K562 (cell line): ENCODE measurements at regions not wholly inside any gene's neighbourhood (a gene's known extent, or its start where the extent isn't known, plus 50 kb on each side); places are given as distances from the start of the nearest gene placed in this dataset.

ENCODE experiments used
- ADNP ChIP-seq: fragments of 200-800 bp; sonication (Bioruptor generic); IDR thresholded peaks from 2 replicates; pipeline ENCODE4 v1.6.1; 2016; ENCODE audit warnings: missing genetic modification characterization, missing compliant biosample characterization
- DMBX1 ChIP-seq: fragments of 250-450 bp; sonication (Bioruptor Pico); IDR thresholded peaks from 2 replicates; pipeline ENCODE4 v1.8.0; 2022; ENCODE audit warnings: inconsistent platforms, mild to moderate bottlenecking, moderate library complexity, borderline replicate concordance
- HINFP ChIP-seq: fragments of 450-650 bp; conservative IDR thresholded peaks from 2 replicates; pipeline ENCODE4 v1.6.1; 2016; ENCODE audit warnings: missing genetic modification characterization, low read depth, mild to moderate bottlenecking, control low read depth, missing compliant biosample characterization
- IRF1 ChIP-seq: sonication (generic); formaldehyde crosslinking; IDR thresholded peaks from 2 replicates; pipeline ENCODE4 v1.8.0; 2022; ENCODE audit warnings: missing genetic modification reagents, mild to moderate bottlenecking, borderline replicate concordance
- KLF16 ChIP-seq: IDR thresholded peaks from 2 replicates; pipeline ENCODE4 v1.6.1; 2016; ENCODE audit warnings: antibody characterized with exemption
- NR2C1 ChIP-seq, 2 experiments: fragments of 450-650 bp; IDR thresholded peaks; 2 replicates each; pipeline ENCODE4 v1.6.1; 2017; ENCODE audit warnings: mild to moderate bottlenecking in 2 of 2, antibody characterized with exemption in 1 of 2, inconsistent platforms in 1 of 2, missing compliant biosample characterization in 1 of 2, missing genetic modification characterization in 1 of 2
- NUFIP1 ChIP-seq: fragments of 450-650 bp; IDR thresholded peaks from 2 replicates; pipeline ENCODE4 v1.6.1; 2018; ENCODE audit not compliant: partially characterized antibody
- OTX1 ChIP-seq: fragments of 450-650 bp; formaldehyde crosslinking; IDR thresholded peaks from 2 replicates; pipeline ENCODE4 v1.4.0; 2022; ENCODE audit warnings: mild to moderate bottlenecking
- PHB ChIP-seq: fragments of 250-450 bp; sonication (Bioruptor Pico); IDR thresholded peaks from 2 replicates; pipeline ENCODE4 v1.5.0; 2021
- POLR2H ChIP-seq: IDR thresholded peaks from 2 replicates; pipeline ENCODE4 v1.6.1; 2016; ENCODE audit warnings: missing genetic modification characterization, low read depth, mild to moderate bottlenecking, control low read depth, missing compliant biosample characterization, moderate library complexity
- PTTG1 ChIP-seq: fragments of 450-650 bp; IDR thresholded peaks from 2 replicates; pipeline ENCODE4 v1.6.1; 2016; ENCODE audit warnings: low read depth, mild to moderate bottlenecking, missing genetic modification characterization, missing compliant biosample characterization
- TF ChIP-seq, protein P1 (sequence below): fragments of 200-800 bp; sonication (Bioruptor generic); IDR thresholded peaks from 2 replicates; pipeline ENCODE4 v1.6.1; 2016; ENCODE audit warnings: missing genetic modification characterization, missing compliant biosample characterization
- TF ChIP-seq, protein P2 (sequence below): fragments of 250-450 bp; sonication (Bioruptor Pico); IDR thresholded peaks from 2 replicates; pipeline ENCODE4 v1.5.0; 2020; ENCODE audit warnings: mild to moderate bottlenecking
- TF ChIP-seq, protein P3 (sequence below): fragments of 450-650 bp; formaldehyde crosslinking; conservative IDR thresholded peaks from 2 replicates; pipeline ENCODE4 v1.4.0; 2022; ENCODE audit warnings: mild to moderate bottlenecking, missing genetic modification characterization
- TF ChIP-seq, protein P4 (sequence below): fragments of 250-450 bp; sonication (Bioruptor Pico); IDR thresholded peaks from 2 replicates; pipeline ENCODE4 v1.4.0; 2020; ENCODE audit warnings: mild to moderate bottlenecking, moderate library complexity

DNA sequence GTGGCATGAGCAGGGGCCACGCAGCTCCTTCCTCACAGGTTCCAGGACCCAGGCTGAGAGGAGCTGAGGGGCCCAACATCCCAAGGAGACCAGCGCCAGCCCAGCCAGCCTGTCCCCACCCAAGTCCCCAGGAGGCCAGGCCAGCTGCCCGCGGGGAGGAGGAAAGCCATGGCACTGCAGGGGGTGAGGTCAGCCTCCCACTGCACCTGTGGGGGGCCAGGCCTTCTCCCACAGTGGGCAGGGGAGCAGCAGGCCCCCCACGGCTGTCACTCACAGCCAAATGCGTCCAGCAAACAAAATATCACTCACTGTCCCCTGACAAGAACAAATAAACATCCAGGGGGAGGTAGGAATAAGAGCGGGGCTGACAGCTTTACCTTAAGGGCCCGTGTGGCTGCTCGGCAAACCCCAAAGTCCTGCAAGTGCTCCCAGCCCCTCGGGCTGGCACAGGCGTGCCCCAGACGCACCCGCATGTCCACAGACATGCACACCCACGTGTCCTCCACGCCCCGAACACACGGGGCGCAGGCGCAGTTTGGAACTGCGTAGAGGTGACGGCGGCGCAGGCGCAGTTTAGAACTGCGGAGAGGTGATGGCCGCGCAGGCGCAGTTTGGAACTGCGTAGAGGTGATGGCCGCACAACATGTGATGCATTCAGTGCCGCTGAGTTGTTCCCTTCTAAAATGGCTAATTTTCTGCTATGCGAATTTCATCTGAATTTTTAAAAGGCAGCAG, 291.1 kb downstream of the FOXL1 start (continued):
- TF ChIP-seq, protein P1, sequence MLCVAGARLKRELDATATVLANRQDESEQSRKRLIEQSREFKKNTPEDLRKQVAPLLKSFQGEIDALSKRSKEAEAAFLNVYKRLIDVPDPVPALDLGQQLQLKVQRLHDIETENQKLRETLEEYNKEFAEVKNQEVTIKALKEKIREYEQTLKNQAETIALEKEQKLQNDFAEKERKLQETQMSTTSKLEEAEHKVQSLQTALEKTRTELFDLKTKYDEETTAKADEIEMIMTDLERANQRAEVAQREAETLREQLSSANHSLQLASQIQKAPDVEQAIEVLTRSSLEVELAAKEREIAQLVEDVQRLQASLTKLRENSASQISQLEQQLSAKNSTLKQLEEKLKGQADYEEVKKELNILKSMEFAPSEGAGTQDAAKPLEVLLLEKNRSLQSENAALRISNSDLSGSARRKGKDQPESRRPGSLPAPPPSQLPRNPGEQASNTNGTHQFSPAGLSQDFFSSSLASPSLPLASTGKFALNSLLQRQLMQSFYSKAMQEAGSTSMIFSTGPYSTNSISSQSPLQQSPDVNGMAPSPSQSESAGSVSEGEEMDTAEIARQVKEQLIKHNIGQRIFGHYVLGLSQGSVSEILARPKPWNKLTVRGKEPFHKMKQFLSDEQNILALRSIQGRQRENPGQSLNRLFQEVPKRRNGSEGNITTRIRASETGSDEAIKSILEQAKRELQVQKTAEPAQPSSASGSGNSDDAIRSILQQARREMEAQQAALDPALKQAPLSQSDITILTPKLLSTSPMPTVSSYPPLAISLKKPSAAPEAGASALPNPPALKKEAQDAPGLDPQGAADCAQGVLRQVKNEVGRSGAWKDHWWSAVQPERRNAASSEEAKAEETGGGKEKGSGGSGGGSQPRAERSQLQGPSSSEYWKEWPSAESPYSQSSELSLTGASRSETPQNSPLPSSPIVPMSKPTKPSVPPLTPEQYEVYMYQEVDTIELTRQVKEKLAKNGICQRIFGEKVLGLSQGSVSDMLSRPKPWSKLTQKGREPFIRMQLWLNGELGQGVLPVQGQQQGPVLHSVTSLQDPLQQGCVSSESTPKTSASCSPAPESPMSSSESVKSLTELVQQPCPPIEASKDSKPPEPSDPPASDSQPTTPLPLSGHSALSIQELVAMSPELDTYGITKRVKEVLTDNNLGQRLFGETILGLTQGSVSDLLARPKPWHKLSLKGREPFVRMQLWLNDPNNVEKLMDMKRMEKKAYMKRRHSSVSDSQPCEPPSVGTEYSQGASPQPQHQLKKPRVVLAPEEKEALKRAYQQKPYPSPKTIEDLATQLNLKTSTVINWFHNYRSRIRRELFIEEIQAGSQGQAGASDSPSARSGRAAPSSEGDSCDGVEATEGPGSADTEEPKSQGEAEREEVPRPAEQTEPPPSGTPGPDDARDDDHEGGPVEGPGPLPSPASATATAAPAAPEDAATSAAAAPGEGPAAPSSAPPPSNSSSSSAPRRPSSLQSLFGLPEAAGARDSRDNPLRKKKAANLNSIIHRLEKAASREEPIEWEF, result no peak
- TF ChIP-seq PHB (CRISPR knock-in tag) (no peak), OTX1 (no peak), IRF1 (CRISPR knock-in tag) (no peak), DMBX1 (CRISPR knock-in tag) (no peak), ADNP (tag) (no peak), POLR2H (tag) (no peak), NR2C1 (IDR thresholded peaks at IDR 0.05) (no peak), NR2C1 (tag; IDR thresholded peaks at IDR 0.05) (no peak), HINFP (tag) (no peak), NUFIP1 (no peak), PTTG1 (tag) (no peak), KLF16 (no peak)
- TF ChIP-seq, protein P2, sequence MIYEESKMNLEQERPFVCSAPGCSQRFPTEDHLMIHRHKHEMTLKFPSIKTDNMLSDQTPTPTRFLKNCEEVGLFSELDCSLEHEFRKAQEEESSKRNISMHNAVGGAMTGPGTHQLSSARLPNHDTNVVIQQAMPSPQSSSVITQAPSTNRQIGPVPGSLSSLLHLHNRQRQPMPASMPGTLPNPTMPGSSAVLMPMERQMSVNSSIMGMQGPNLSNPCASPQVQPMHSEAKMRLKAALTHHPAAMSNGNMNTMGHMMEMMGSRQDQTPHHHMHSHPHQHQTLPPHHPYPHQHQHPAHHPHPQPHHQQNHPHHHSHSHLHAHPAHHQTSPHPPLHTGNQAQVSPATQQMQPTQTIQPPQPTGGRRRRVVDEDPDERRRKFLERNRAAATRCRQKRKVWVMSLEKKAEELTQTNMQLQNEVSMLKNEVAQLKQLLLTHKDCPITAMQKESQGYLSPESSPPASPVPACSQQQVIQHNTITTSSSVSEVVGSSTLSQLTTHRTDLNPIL (CRISPR knock-in tag), result no peak
- TF ChIP-seq, protein P3, sequence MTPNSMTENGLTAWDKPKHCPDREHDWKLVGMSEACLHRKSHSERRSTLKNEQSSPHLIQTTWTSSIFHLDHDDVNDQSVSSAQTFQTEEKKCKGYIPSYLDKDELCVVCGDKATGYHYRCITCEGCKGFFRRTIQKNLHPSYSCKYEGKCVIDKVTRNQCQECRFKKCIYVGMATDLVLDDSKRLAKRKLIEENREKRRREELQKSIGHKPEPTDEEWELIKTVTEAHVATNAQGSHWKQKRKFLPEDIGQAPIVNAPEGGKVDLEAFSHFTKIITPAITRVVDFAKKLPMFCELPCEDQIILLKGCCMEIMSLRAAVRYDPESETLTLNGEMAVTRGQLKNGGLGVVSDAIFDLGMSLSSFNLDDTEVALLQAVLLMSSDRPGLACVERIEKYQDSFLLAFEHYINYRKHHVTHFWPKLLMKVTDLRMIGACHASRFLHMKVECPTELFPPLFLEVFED (CRISPR knock-in tag), result no peak
- TF ChIP-seq, protein P4, sequence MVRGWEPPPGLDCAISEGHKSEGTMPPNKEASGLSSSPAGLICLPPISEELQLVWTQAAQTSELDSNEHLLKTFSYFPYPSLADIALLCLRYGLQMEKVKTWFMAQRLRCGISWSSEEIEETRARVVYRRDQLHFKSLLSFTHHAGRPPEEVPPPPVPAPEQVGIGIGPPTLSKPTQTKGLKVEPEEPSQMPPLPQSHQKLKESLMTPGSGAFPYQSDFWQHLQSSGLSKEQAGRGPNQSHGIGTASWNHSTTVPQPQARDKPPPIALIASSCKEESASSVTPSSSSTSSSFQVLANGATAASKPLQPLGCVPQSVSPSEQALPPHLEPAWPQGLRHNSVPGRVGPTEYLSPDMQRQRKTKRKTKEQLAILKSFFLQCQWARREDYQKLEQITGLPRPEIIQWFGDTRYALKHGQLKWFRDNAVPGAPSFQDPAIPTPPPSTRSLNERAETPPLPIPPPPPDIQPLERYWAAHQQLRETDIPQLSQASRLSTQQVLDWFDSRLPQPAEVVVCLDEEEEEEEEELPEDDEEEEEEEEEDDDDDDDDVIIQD (CRISPR knock-in tag), result no peak
